Esophagus (tissue), 2 donors: ENCODE measurements at regions not wholly inside any gene's neighbourhood (a gene's known extent, or its start where the extent isn't known, plus 50 kb on each side); places are given as distances from the start of the nearest gene placed in this dataset.

ENCODE experiments used
- H3K27ac ChIP-seq, 2 donors: one replicate each; pipeline ENCODE4 v1.5.1; 2013; ENCODE audit warnings: low read depth in 2 of 2, mild to moderate bottlenecking in 2 of 2, inconsistent platforms in 1 of 2, low read length in 1 of 2, moderate library complexity in 1 of 2
- H3K27me3 ChIP-seq, 2 donors: one replicate each; pipeline ENCODE4 v1.6.1; 2013; ENCODE audit warnings: low read length in 2 of 2, control low read depth in 1 of 2, mild to moderate bottlenecking in 1 of 2; ENCODE audit not compliant: insufficient read depth in 2 of 2, control insufficient read depth in 1 of 2
- H3K36me3 ChIP-seq, 2 donors: one replicate each; pipeline ENCODE4 v1.6.1; 2013; ENCODE audit warnings: low read length in 1 of 2; ENCODE audit not compliant: control insufficient read depth in 2 of 2, insufficient read depth in 2 of 2
- H3K4me1 ChIP-seq, 2 donors: one replicate each; pipeline ENCODE4 v1.6.1; 2013; ENCODE audit warnings: low read length in 1 of 2; ENCODE audit not compliant: control insufficient read depth in 2 of 2, insufficient read depth in 2 of 2
- H3K4me3 ChIP-seq, 2 donors: one replicate each; pipeline ENCODE4 v1.5.1; 2013; ENCODE audit warnings: low read length in 2 of 2, mild to moderate bottlenecking in 2 of 2, low read depth in 1 of 2, moderate library complexity in 1 of 2
- H3K9me3 ChIP-seq, 2 donors: one replicate each; pipeline ENCODE4 v1.6.1; 2013; ENCODE audit warnings: mild to moderate bottlenecking in 2 of 2, low read depth in 1 of 2, low read length in 1 of 2, moderate library complexity in 1 of 2; ENCODE audit not compliant: control insufficient read depth in 2 of 2, insufficient read depth in 1 of 2
- WGBS, 2 donors: extraction: QIAGEN DNeasy Blood & Tissue Kit; methylation state at CpG; one replicate each; pipeline ENCODE4 v1.1.7; 2013; 5-methylcytosine and 5-hydroxymethylcytosine counted together
- donor health status: healthy with polysubstance abuse.
- donor health status: Bipolar disorder and iron deficiency.

DNA sequence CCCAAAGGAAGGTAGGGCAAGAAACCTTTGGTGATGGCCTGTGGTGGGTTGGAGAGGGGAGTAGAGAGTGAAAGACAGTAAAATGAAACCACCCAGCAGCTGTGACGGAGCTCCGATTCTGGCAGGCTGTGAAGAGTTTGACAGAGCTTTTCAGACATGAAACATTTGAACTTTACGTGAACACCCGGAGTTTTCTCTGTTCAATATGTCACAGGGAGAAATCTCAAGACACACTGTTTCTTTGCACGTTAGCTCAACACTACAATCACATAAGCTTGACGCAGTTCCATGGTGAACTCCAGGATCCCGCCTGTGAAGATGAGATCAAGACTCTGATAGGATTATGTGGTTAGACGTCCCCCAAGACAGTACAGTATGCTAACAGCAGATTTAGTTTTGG is 79.6 kb upstream of the CDH11 start:
- H3K4me3 ChIP-seq: no peak overlapping the region
- H3K9me3 ChIP-seq: no peaks in the 10 kb centered on the region
- H3K27ac ChIP-seq: no peak overlapping the region
- WGBS, 2 donors: 78 to 83% methylated on average over 8 of the region's 8 CpGs
- no peaks in the 10 kb centered on the region for H3K36me3 ChIP-seq
- H3K27me3 ChIP-seq: no peaks in the 10 kb centered on the region
- H3K4me1 ChIP-seq: no peaks in the 10 kb centered on the region

DNA sequence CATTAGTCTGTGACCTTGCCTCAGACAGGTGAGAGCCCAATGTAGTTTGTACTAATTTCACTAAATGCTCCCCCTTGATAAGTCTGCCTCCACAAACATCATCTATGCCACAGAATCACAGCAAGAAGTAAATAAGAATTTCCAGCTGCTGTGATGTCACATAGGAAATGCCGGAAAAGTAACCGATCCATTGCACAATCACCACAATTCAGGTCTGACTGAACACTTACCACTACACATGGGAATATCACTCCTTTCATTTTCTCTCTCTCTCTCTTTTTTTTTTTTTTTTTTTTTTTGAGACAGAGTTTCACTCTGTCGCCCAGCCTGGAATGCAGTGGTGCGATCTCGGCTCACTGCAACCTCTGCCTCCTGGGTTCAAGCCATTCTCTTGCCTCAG is 79.0 kb upstream of the CDH11 start:
- H3K27me3 ChIP-seq: no peaks in the 10 kb centered on the region
- no peaks in the 10 kb centered on the region for H3K4me1 ChIP-seq
- H3K36me3 ChIP-seq: no peaks in the 10 kb centered on the region
- H3K27ac ChIP-seq: no peak overlapping the region
- WGBS, 2 donors: 89 to 96% methylated on average over 5 of the region's 5 CpGs
- H3K4me3 ChIP-seq: no peak overlapping the region
- H3K9me3 ChIP-seq: no peaks in the 10 kb centered on the region

DNA sequence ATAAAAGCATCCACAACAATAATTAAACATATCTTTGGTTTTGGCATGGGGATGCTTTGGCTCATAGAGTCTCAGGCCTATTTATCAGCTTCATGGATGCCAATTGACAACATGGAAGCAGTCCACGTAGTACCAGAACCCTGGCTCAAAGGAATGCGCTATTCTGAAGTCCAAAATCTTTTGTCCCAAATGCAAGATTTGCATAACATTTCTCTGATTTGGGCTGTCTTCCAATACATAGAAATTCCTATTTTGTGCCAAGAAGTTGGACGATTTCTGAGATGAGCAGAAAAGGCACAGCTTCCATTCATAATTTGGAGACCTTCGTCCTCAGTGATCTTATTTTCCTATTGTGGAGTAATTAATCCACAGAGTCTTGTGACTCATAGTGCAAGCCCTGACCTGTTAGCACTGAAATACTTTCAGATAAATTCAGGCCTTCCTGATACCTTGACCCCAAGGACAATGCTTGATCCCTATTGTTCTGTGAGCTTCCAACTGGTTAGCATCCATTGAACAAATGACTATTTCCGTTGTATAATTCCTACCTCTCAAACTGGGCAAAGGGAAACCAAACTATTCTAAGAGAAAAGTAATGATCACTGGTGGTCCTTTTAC is 78.4 kb upstream of the CDH11 start:
- H3K4me1 ChIP-seq: no peaks in the 10 kb centered on the region
- H3K36me3 ChIP-seq: no peaks in the 10 kb centered on the region
- H3K27ac ChIP-seq: no peak overlapping the region
- WGBS, 2 donors: 61 to 70% methylated on average over 5 of the region's 5 CpGs
- H3K9me3 ChIP-seq: no peaks in the 10 kb centered on the region
- no peak overlapping the region for H3K4me3 ChIP-seq
- H3K27me3 ChIP-seq: no peaks in the 10 kb centered on the region

DNA sequence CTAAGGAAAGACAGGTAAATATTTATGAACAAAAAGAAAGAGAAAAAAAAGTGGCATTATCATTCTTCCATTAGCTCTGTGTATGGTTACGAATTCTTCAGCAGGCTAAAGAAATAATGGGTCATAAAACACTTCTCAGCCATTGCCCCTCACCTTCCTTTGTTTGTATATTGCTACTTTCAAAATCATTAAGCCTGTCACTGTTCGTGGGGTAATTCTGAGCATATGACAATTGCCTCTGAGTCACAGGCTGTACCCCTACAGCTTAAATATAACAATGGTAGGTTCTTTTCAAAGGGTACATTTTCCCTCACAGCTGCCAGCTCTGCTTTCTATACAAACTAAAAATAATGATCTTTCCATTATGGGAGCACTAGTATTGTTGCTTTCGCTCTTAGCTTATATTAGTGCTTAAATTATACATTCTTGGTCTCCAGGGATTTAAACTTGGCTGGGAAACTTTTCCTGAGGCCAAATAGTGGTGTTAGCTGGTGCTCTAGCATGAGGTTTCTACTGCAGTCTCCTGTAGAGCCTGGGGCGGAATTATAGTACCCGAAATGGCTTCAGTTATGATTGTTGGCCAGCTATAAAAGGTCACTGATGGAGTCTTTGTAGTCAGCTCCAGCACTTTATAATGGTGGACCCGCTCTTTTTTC is 74.7 kb upstream of the CDH11 start:
- 36 to 41% methylated on average over 6 of the region's 6 CpGs for WGBS, 2 donors
- H3K4me1 ChIP-seq: no peaks in the 10 kb centered on the region
- H3K9me3 ChIP-seq: no peaks in the 10 kb centered on the region
- H3K36me3 ChIP-seq: no peaks in the 10 kb centered on the region
- no peak overlapping the region for H3K27ac ChIP-seq
- no peaks in the 10 kb centered on the region for H3K27me3 ChIP-seq
- no peak overlapping the region for H3K4me3 ChIP-seq

DNA sequence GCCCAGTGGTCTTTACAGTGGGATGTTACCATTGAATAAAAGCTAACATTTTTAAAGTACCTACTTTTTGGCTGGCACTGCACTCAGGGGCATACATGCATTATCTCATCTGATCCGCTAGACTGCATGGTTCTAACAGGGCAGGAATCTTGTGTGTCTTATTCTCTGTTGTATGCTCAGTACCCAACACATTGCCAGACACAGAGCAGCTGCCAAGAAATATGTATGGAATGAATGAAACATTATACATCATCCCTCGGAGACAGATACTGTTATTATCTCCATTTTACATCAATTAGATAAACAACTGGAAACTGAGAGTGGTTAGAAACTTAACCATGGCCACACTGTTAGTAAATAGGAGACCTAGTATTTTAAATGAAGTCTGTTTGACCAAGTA is 74.1 kb upstream of the CDH11 start:
- 29 to 43% methylated on average over 2 of the region's 2 CpGs for WGBS, 2 donors
- Histone ChIP-seq H3K4me3 (no peak overlapping the region), H3K27ac (no peak overlapping the region), H3K4me1 (no peaks in the 10 kb centered on the region), H3K27me3 (no peaks in the 10 kb centered on the region), H3K9me3 (no peaks in the 10 kb centered on the region), H3K36me3 (no peaks in the 10 kb centered on the region)

DNA sequence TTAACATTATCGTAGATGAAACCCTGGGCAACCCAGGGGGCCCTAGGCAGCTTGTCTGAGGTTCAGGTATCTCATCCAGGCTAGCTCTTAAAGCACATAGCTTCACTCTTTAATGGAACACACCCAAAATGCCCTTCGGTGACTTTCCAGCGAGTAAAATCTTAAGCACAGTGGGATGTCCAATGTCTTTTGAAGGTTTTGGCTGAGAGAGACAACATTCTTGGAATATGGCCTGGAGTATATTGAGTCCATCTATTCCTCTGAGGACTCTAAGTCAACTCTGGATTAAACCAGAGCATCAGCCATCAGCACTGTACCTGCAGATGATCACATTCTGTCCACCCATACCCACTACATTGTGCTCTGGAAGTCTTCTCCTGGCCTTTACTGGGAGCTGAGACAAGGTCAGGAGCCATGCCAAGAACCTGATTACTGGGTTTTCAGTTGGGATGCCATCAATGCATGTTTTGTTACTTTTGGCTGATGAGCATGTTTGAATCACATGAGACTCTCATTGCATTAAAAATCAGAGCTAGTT is 63.4 kb upstream of the CDH11 start:
- no peak overlapping the region for H3K4me3 ChIP-seq
- no peaks in the 10 kb centered on the region for H3K4me1 ChIP-seq
- no peaks in the 10 kb centered on the region for H3K9me3 ChIP-seq
- H3K27me3 ChIP-seq: no peaks in the 10 kb centered on the region
- no peaks in the 10 kb centered on the region for H3K36me3 ChIP-seq
- no peak overlapping the region for H3K27ac ChIP-seq
- WGBS, 2 donors: 60 to 64% methylated on average over 3 of the region's 3 CpGs

DNA sequence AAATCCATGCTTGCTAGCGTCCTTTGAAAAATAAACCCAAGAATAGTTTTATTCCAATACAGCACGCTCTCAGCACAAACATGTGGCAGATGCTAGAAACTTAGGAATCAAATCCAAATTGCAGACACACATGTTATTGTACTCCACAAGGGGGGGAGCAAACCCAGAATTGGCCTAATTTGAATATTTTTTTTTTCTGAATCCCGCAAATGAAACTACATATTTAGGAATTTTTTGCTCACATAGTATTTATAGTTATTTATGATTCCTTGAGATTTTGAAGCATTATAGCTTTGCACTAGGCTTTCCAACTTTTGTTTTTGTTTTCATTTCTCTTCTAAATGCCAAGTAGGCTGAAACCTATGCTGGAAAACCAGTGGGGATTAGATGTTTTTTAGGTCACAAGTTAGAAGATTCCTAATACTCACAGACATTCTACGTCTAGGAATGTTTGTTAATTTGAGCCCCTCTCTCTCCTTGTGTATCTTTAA is 59.3 kb upstream of the CDH11 start:
- 57 to 61% methylated on average over 4 of the region's 4 CpGs for WGBS, 2 donors
- no peak overlapping the region for H3K4me3 ChIP-seq
- no peaks in the 10 kb centered on the region for H3K36me3 ChIP-seq
- no peaks in the 10 kb centered on the region for H3K4me1 ChIP-seq
- H3K27me3 ChIP-seq: no peaks in the 10 kb centered on the region
- no peak overlapping the region for H3K27ac ChIP-seq
- no peaks in the 10 kb centered on the region for H3K9me3 ChIP-seq

DNA sequence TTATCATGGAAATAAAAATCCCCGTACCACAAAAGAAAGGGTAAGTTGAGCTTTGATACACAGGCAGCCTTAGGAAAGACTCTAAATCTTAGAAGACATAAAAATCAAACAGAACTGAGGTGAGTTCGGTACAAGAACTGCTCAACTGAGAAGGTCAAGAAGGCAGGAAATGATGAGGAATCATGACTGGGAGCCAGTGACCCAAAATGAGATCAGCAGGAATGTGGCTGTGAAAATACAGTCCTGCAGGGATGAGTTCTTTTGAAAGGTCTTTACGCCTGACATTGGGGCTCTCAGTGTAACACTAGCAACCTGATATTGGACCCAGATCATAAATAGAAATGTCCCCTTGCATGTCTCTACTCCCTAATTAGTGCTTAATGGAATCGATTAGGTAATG is 56.3 kb upstream of the CDH11 start:
- no peaks in the 10 kb centered on the region for H3K27me3 ChIP-seq
- no peaks in the 10 kb centered on the region for H3K4me1 ChIP-seq
- no peak overlapping the region for H3K4me3 ChIP-seq
- H3K27ac ChIP-seq: no peak overlapping the region
- H3K36me3 ChIP-seq: no peaks in the 10 kb centered on the region
- WGBS, 2 donors: 74 to 82% methylated on average over 4 of the region's 4 CpGs
- no peaks in the 10 kb centered on the region for H3K9me3 ChIP-seq

DNA sequence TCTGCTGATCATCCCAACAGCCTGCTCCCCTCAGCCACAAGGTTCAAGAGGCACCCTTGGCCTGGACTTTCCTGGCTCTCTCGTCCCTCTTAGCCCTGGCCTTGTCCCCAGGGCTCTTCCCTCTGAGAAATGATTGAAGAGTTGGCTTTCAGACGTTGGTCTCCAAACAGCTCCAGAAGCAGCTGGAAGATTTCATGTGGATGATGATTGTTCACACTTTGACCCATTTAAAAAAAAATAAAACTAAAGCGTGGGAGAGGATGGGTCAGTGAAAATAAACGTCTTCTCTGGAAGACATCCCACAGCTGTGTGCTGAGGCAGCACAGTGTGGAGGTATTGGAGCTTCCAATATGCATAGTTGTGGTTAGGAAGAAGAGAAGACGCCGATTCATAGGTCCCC is 54.7 kb upstream of the CDH11 start:
- 36 to 39% methylated on average over 6 of the region's 6 CpGs for WGBS, 2 donors
- Histone ChIP-seq H3K36me3 (no peaks in the 10 kb centered on the region), H3K27me3 (no peaks in the 10 kb centered on the region), H3K4me3 (no peak overlapping the region), H3K4me1 (no peaks in the 10 kb centered on the region), H3K9me3 (no peaks in the 10 kb centered on the region), H3K27ac (no peak overlapping the region)

DNA sequence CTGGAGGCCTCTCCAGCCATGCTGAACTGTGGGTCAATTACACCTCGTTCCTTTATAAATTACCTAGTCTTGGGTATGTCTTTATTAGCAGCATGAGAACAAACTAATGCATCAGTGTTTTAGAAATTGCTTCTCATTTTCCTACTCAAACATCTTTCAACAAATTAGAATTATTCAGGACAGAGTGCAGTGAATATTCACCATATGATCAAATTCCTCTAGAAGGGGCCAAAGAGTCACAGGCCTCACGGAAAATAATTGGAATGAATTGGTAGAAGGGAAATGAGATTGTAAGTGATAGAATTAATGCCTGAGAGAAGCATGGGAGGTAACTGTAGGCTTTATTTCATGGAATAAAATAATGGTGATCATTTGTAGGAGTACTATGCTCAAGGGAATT is 50.5 kb upstream of the CDH11 start:
- Histone ChIP-seq H3K4me3 (no peak overlapping the region), H3K4me1 (no peaks in the 10 kb centered on the region), H3K27ac (no peak overlapping the region), H3K36me3 (no peaks in the 10 kb centered on the region), H3K9me3 (no peaks in the 10 kb centered on the region), H3K27me3 (no peaks in the 10 kb centered on the region)
- 65 to 80% methylated on average over 2 of the region's 2 CpGs for WGBS, 2 donors
